ENCODE measurements at regions not wholly inside any gene's neighbourhood (a gene's known extent, or its start where the extent isn't known, plus 50 kb on each side); places are given as distances from the start of the nearest gene placed in this dataset.
"Not testable (repeated sequence)": the region's sequence is repeated elsewhere in the genome, so short reads cannot be mapped to it uniquely, and the experiment has no call there.

- H3K9me3 ChIP-seq (ENCODE audit: control insufficient read depth in 2 of 2, low read length in 2 of 2), result no peaks in the 10 kb centered on the region
- no peaks in the 10 kb centered on the region for H3K27me3 ChIP-seq (ENCODE audit: control insufficient read depth, insufficient read depth, low read length)
- H3K27ac Mint-ChIP-seq, result no peak overlapping the region
- H3K4me3 ChIP-seq (ENCODE audit: low read depth, low read length), result no peak overlapping the region
- no peaks in the 10 kb centered on the region for H3K36me3 Mint-ChIP-seq
- H3K4me3 Mint-ChIP-seq, result no peak overlapping the region
- ATAC-seq (ENCODE audit: low read depth in 2 of 2) (no peak), DNase-seq (no peak)
- no peak overlapping the region for H3K27ac ChIP-seq (ENCODE audit: insufficient read depth, low read length, poor library complexity, severe bottlenecking)
- no peaks in the 10 kb centered on the region for H3K9me3 Mint-ChIP-seq
- H3K36me3 ChIP-seq (ENCODE audit: control insufficient read depth, insufficient read depth, low read length), result no peaks in the 10 kb centered on the region
- H3K4me1 ChIP-seq (ENCODE audit: control insufficient read depth, insufficient read depth, low read length, poor library complexity, severe bottlenecking), result no peaks in the 10 kb centered on the region
- H3K27me3 Mint-ChIP-seq, result peaks cover 8% of the 10 kb centered on the region
- H3K4me1 Mint-ChIP-seq, result no peaks in the 10 kb centered on the region
Measured at GRCh38 chr7:29723599-29723998, 82.7 kb upstream of the WIPF3 start.

- not testable (repeated sequence) for H3K36me3 ChIP-seq (ENCODE audit: control insufficient read depth, insufficient read depth, low read length); H3K4me3 Mint-ChIP-seq; H3K36me3 Mint-ChIP-seq; H3K9me3 ChIP-seq (ENCODE audit: control insufficient read depth in 2 of 2, low read length in 2 of 2); H3K27ac ChIP-seq (ENCODE audit: insufficient read depth, low read length, poor library complexity, severe bottlenecking); H3K27me3 ChIP-seq (ENCODE audit: control insufficient read depth, insufficient read depth, low read length); H3K27ac Mint-ChIP-seq; DNase-seq; H3K4me1 Mint-ChIP-seq; H3K4me1 ChIP-seq (ENCODE audit: control insufficient read depth, insufficient read depth, low read length, poor library complexity, severe bottlenecking); ATAC-seq (ENCODE audit: low read depth in 2 of 2); H3K9me3 Mint-ChIP-seq; H3K4me3 ChIP-seq (ENCODE audit: low read depth, low read length)
- H3K27me3 Mint-ChIP-seq, result peaks cover 21% of the 10 kb centered on the region
Measured at GRCh38 chr7:29729534-29730165, 76.7 kb upstream of the WIPF3 start.

- H3K4me3 ChIP-seq (ENCODE audit: low read depth, low read length), result no peak overlapping the region
- no peak overlapping the region for H3K4me3 Mint-ChIP-seq
- H3K27ac ChIP-seq (ENCODE audit: insufficient read depth, low read length, poor library complexity, severe bottlenecking), result no peak overlapping the region
- no peaks in the 10 kb centered on the region for H3K9me3 ChIP-seq (ENCODE audit: control insufficient read depth in 2 of 2, low read length in 2 of 2)
- no peaks in the 10 kb centered on the region for H3K4me1 ChIP-seq (ENCODE audit: control insufficient read depth, insufficient read depth, low read length, poor library complexity, severe bottlenecking)
- ATAC-seq (ENCODE audit: low read depth in 2 of 2) (no peak), DNase-seq (no peak)
- H3K9me3 Mint-ChIP-seq, result peaks cover 0 to 2% (median 0%) of the 10 kb centered on the region in 7 donors
- H3K27me3 ChIP-seq (ENCODE audit: control insufficient read depth, insufficient read depth, low read length), result peaks cover 4% of the 10 kb centered on the region
- H3K27ac Mint-ChIP-seq, result no peak overlapping the region
- H3K36me3 ChIP-seq (ENCODE audit: control insufficient read depth, insufficient read depth, low read length), result no peaks in the 10 kb centered on the region
- H3K4me1 Mint-ChIP-seq, result no peaks in the 10 kb centered on the region
- H3K36me3 Mint-ChIP-seq, result no peaks in the 10 kb centered on the region
- peaks cover 22% of the 10 kb centered on the region for H3K27me3 Mint-ChIP-seq
Measured at GRCh38 chr7:29734246-29734731, 72.0 kb upstream of the WIPF3 start.

- H3K4me1 ChIP-seq (ENCODE audit: control insufficient read depth, insufficient read depth, low read length, poor library complexity, severe bottlenecking); H3K27me3 Mint-ChIP-seq; ATAC-seq (ENCODE audit: low read depth in 2 of 2): not testable (repeated sequence)
Measured at GRCh38 chr7:29747645-29748245, 58.6 kb upstream of the WIPF3 start.

GRCh38 chr7:29748286-29749099 is 57.8 kb upstream of the WIPF3 start:
- no peak overlapping the region for H3K27ac ChIP-seq (ENCODE audit: insufficient read depth, low read length, poor library complexity, severe bottlenecking)
- no peaks in the 10 kb centered on the region for H3K27me3 ChIP-seq (ENCODE audit: control insufficient read depth, insufficient read depth, low read length)
- H3K4me1 ChIP-seq (ENCODE audit: control insufficient read depth, insufficient read depth, low read length, poor library complexity, severe bottlenecking), result no peaks in the 10 kb centered on the region
- H3K27ac Mint-ChIP-seq, result no peak overlapping the region
- H3K27me3 Mint-ChIP-seq, result peaks cover 5% of the 10 kb centered on the region
- H3K4me3 Mint-ChIP-seq, result no peak overlapping the region
- no peak for ATAC-seq (ENCODE audit: low read depth in 2 of 2)
- no peaks in the 10 kb centered on the region for H3K9me3 ChIP-seq (ENCODE audit: control insufficient read depth in 2 of 2, low read length in 2 of 2)
- H3K36me3 ChIP-seq (ENCODE audit: control insufficient read depth, insufficient read depth, low read length), result no peaks in the 10 kb centered on the region
- no peaks in the 10 kb centered on the region for H3K4me1 Mint-ChIP-seq
- no peak overlapping the region for H3K4me3 ChIP-seq (ENCODE audit: low read depth, low read length)
- H3K9me3 Mint-ChIP-seq, result no peaks in the 10 kb centered on the region
- peak in 1 of 3 donors; percentile 6 for DNase-seq
- no peaks in the 10 kb centered on the region for H3K36me3 Mint-ChIP-seq

More at GRCh38 chr7:29747645-29748245, 58.6 kb upstream of the WIPF3 start:
- H3K9me3 ChIP-seq (ENCODE audit: control insufficient read depth in 2 of 2, low read length in 2 of 2); H3K27ac Mint-ChIP-seq; H3K36me3 Mint-ChIP-seq; H3K4me3 ChIP-seq (ENCODE audit: low read depth, low read length); H3K27me3 ChIP-seq (ENCODE audit: control insufficient read depth, insufficient read depth, low read length); H3K36me3 ChIP-seq (ENCODE audit: control insufficient read depth, insufficient read depth, low read length); H3K4me1 Mint-ChIP-seq; H3K9me3 Mint-ChIP-seq; H3K27ac ChIP-seq (ENCODE audit: insufficient read depth, low read length, poor library complexity, severe bottlenecking); H3K4me3 Mint-ChIP-seq; DNase-seq: not testable (repeated sequence)

- Mint-ChIP-seq H3K27me3 (no peaks in the 10 kb centered on the region), H3K36me3 (no peaks in the 10 kb centered on the region), H3K9me3 (no peaks in the 10 kb centered on the region), H3K4me3 (no peak overlapping the region), H3K4me1 (no peaks in the 10 kb centered on the region), H3K27ac (no peak overlapping the region)
- Histone ChIP-seq H3K36me3 (ENCODE audit: control insufficient read depth, insufficient read depth, low read length) (no peaks in the 10 kb centered on the region), H3K27me3 (ENCODE audit: control insufficient read depth, insufficient read depth, low read length) (no peaks in the 10 kb centered on the region), H3K27ac (ENCODE audit: insufficient read depth, low read length, poor library complexity, severe bottlenecking) (no peak overlapping the region), H3K4me1 (ENCODE audit: control insufficient read depth, insufficient read depth, low read length, poor library complexity, severe bottlenecking) (no peaks in the 10 kb centered on the region), H3K4me3 (ENCODE audit: low read depth, low read length) (no peak overlapping the region), H3K9me3 (ENCODE audit: control insufficient read depth in 2 of 2, low read length in 2 of 2) (no peaks in the 10 kb centered on the region)
- ATAC-seq (ENCODE audit: low read depth in 2 of 2) (no peak), DNase-seq (no peak)
Measured at GRCh38 chr7:29749701-29750321, 56.5 kb upstream of the WIPF3 start.

GRCh38 chr7:29750373-29750940 is 55.9 kb upstream of the WIPF3 start:
- H3K27ac ChIP-seq (ENCODE audit: insufficient read depth, low read length, poor library complexity, severe bottlenecking); H3K4me3 ChIP-seq (ENCODE audit: low read depth, low read length); H3K9me3 Mint-ChIP-seq; H3K9me3 ChIP-seq (ENCODE audit: control insufficient read depth in 2 of 2, low read length in 2 of 2); H3K36me3 Mint-ChIP-seq; H3K27me3 Mint-ChIP-seq; ATAC-seq (ENCODE audit: low read depth in 2 of 2); H3K36me3 ChIP-seq (ENCODE audit: control insufficient read depth, insufficient read depth, low read length); H3K4me1 Mint-ChIP-seq; DNase-seq; H3K4me3 Mint-ChIP-seq; H3K27me3 ChIP-seq (ENCODE audit: control insufficient read depth, insufficient read depth, low read length); H3K27ac Mint-ChIP-seq; H3K4me1 ChIP-seq (ENCODE audit: control insufficient read depth, insufficient read depth, low read length, poor library complexity, severe bottlenecking): not testable (repeated sequence)
